ENCODE measurements at regions not wholly inside any gene's neighbourhood (a gene's known extent, or its start where the extent isn't known, plus 50 kb on each side); places are given as distances from the start of the nearest gene placed in this dataset.
"Not testable (repeated sequence)": the region's sequence is repeated elsewhere in the genome, so short reads cannot be mapped to it uniquely, and the experiment has no call there.

GRCh38 chr5:2001300-2001699, 118.6 kb upstream of the IRX4 start:
- no peak for DNase-seq

- DNase-seq: no peak
These were observed 117.9 kb upstream of the IRX4 start for GRCh38 chr5:2000591-2000990.

- DNase-seq: no peak
These were observed 117.1 kb upstream of the IRX4 start for GRCh38 chr5:1999794-2000193.

GRCh38 chr5:1998716-1999317, 116.1 kb upstream of the IRX4 start:
- no peak for DNase-seq

- no peak for DNase-seq
These were observed 115.6 kb upstream of the IRX4 start for GRCh38 chr5:1998348-1998669.

GRCh38 chr5:1997640-1998347, 115.1 kb upstream of the IRX4 start:
- DNase-seq: no peak

GRCh38 chr5:1995491-1995890, 112.8 kb upstream of the IRX4 start:
- DNase-seq: no peak

- no peak for DNase-seq
These were observed 104.7 kb upstream of the IRX4 start for GRCh38 chr5:1987471-1987870.

GRCh38 chr5:1985781-1986180, 103.1 kb upstream of the IRX4 start:
- DNase-seq: no peak

GRCh38 chr5:1983919-1984695, 101.4 kb upstream of the IRX4 start:
- no peak for DNase-seq

- no peak for DNase-seq
These were observed 100.7 kb upstream of the IRX4 start for GRCh38 chr5:1983401-1983800.

GRCh38 chr5:1982561-1982960, 99.8 kb upstream of the IRX4 start:
- DNase-seq: not testable (repeated sequence)

GRCh38 chr5:1975898-1976765, 93.4 kb upstream of the IRX4 start:
- DNase-seq: no peak

- no peak for DNase-seq
These were observed 92.6 kb upstream of the IRX4 start for GRCh38 chr5:1975406-1975715.

- no peak for DNase-seq
These were observed 92.0 kb upstream of the IRX4 start for GRCh38 chr5:1974501-1975405.

GRCh38 chr5:1974081-1974480, 91.4 kb upstream of the IRX4 start:
- no peak for DNase-seq

GRCh38 chr5:1973391-1974013, 90.8 kb upstream of the IRX4 start:
- DNase-seq: no peak

- no peak for DNase-seq
These were observed 89.2 kb upstream of the IRX4 start for GRCh38 chr5:1971944-1972343.

GRCh38 chr5:1967736-1968135, 85.0 kb upstream of the IRX4 start:
- DNase-seq: no peak

GRCh38 chr5:1966461-1966860, 83.7 kb upstream of the IRX4 start:
- no peak for DNase-seq

GRCh38 chr5:1965925-1966324, 83.2 kb upstream of the IRX4 start:
- DNase-seq: no peak

GRCh38 chr5:1963941-1964451, 81.3 kb upstream of the IRX4 start:
- DNase-seq: no peak
